ENCODE measurements at regions not wholly inside any gene's neighbourhood (a gene's known extent, or its start where the extent isn't known, plus 50 kb on each side); places are given as distances from the start of the nearest gene placed in this dataset.

DNA sequence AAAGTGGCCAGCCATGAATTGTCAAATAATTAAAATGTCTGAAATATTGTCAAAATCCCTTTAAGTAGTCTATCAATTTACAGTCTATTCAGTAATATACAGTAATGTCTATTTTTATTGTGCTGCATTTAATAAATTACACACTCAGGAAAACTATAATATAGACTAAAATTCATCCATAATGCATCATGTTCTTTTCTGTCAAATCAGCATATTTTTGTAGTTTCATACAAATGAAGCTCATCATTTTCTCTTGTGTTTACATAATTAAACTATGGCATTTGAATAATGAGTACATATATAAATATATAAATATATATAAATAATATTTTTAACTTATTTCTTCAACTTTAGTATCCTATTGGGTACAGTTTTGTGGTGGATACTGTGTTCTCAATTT lies 868.7 kb upstream of the CHORDC1 start:
- no peak for TF ChIP-seq EZH2 (IDR thresholded peaks at IDR 0.05; ENCODE audit: borderline replicate concordance, low read length)
- TF ChIP-seq, protein P1, sequence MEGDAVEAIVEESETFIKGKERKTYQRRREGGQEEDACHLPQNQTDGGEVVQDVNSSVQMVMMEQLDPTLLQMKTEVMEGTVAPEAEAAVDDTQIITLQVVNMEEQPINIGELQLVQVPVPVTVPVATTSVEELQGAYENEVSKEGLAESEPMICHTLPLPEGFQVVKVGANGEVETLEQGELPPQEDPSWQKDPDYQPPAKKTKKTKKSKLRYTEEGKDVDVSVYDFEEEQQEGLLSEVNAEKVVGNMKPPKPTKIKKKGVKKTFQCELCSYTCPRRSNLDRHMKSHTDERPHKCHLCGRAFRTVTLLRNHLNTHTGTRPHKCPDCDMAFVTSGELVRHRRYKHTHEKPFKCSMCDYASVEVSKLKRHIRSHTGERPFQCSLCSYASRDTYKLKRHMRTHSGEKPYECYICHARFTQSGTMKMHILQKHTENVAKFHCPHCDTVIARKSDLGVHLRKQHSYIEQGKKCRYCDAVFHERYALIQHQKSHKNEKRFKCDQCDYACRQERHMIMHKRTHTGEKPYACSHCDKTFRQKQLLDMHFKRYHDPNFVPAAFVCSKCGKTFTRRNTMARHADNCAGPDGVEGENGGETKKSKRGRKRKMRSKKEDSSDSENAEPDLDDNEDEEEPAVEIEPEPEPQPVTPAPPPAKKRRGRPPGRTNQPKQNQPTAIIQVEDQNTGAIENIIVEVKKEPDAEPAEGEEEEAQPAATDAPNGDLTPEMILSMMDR (conservative IDR thresholded peaks at IDR 0.05 in 1 of 2, IDR thresholded peaks at IDR 0.05 in 1 of 2; ENCODE audit: extremely low read depth in 1 of 2, insufficient read depth in 1 of 2, low read depth in 1 of 2, low read length in 2 of 2), result no peak
